ENCODE measurements at regions not wholly inside any gene's neighbourhood (a gene's known extent, or its start where the extent isn't known, plus 50 kb on each side); places are given as distances from the start of the nearest gene placed in this dataset.

DNA sequence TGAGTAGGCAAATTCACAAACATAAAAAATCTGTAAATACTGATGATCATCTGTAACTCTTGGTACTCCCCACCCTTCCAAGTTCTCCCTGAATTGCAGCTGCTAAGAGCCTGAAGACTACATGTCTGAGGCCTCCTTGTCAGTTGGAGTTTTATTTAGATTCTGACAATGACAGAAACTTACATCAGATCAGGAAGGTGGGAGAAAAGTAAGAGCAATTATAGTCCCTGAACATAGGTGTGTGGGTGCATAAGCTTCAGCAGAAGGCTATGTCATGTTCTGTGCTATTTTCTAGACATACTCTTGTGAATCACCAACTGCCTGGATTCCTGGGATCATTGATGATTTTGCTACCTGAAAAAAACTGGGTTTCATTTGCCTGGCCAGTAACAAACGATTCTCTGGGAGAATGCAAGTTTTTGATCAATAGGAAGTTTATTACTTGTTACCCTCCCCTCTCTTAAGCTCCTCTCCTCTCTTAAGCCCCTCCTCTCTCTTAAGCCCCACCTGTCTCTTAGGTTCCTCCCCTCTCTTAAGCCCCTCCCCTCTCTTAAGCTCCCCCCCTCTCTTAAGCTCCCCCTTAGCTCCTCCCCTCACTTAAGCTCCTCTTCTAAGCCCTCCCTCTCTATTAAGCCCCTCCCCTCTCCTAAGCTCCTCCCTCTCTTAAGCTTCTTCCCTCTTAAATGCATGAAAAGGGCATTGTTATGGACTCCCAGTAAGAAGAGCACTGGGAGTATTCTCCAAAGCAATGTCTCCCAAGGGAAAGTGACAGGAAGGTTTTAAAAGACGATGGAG is 1183.4 kb upstream of the AUTS2 start:
- DNase-seq = no peak

DNA sequence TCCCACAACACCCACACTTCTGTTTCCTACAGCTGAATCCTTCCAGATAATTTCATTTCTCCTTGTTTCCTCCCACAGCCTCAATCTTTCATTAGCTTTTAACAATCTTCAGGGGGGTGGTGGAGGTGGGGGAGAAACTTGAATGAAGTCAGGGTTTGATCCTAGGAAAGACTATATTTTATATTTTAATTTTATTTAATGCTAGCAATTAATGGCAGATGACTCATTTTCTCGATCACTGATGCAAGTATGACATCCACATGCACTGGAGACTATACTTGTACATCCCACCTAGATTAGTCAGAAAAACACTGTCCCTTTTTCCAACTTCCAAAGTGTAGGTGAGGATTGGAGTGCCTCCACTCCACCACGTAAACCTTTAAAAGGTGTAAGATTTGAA is 1181.3 kb upstream of the AUTS2 start:
- DNase-seq = no peak

DNA sequence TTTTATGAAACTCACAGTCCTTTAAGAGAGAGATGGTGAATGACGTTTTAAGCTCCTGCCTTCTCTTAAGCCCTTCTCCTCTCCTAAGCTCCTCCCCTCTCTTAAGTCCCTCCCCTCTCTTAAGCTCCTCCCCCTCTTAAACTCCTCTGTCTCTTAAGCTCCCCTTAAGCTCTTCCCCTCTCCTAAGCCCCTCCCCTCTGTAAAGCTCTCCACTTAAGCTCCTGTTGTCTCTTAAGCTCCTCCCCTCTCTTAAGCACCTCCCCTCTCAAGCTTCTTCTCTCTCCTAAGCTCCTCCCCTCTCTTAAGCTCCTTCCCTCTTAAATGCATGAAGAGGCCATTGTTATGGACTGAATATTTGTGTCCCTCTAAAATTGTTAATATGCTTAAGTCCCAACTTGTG is 1180.6 kb upstream of the AUTS2 start:
- DNase-seq = no peak

DNA sequence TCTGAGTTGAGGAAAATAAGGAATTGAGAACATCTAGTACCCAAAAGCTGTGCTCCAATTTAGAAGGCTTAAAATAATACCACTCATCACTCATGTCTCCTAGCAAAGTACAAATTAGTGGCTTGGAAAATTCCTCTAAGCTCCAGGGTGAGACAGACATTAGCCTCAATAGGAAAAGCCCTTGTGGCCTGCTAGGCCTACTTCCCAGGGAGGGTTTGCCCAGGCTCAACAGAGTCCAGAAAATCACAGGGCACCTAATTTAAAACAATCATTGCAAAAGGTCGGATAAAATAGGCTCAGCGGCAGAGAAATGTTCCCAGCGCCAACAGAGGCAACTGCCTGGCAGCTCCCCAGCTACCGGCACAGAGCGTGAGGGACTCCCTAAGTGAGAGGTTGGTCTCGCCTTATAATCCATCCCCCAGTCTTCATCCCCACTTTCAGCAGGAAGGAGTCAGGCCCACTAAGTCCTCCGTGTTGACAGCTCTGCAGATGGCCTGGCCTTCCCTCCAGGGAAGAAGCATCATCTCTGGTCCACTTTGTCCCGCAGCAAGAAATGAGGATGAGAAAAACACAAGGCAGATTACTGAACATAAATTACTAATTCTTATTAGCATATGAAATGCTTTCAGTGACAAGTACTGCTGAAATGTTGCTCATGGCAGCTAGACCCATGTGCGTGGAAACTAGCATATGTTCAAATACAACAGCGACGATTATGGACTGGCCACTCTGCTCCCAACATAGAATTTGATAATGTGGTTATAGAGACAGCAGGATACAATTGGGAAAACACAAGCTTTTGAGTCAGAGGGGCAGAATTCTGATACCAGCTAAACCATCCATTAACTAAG is 1177.7 kb upstream of the AUTS2 start:
- no peak for DNase-seq

DNA sequence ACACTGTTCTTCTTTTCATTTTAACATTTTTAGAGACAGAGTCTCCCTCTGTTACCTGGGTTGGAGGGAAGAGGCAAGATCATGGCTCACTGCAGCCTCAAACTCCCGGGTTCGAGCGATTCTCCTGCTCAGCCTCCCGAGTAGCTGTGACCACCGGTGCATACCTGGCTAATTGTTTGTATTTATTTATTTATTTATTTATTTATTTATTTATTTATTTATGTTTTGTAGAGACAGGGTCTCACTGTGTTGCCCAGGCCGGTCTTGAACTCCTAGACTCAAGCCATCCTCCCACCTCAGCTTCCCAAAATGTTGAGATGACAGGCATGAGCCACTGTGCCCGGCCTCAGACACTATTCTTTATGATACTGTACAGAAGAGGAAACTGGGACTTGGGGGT is 1176.6 kb upstream of the AUTS2 start:
- no peak for DNase-seq

DNA sequence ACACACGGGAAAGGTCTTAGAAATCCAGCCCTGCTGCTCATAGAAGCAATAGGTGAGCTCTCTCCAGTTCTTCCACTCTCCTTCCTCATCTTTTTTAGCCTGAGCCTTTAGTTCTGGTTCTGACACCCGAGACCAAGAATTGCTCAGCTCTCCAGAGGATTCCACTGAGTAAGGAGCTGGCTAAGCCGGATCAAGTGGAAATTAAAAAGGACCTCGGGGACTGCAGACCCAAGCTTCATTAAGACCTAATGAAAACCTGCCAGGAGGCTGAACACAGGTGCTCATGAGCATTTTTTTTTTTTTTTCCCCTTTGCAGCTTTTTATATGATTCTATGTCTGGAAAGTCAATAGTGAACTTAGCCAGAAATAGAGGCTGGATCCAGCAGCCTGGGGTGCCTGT is 1176.0 kb upstream of the AUTS2 start:
- no peak for DNase-seq

DNA sequence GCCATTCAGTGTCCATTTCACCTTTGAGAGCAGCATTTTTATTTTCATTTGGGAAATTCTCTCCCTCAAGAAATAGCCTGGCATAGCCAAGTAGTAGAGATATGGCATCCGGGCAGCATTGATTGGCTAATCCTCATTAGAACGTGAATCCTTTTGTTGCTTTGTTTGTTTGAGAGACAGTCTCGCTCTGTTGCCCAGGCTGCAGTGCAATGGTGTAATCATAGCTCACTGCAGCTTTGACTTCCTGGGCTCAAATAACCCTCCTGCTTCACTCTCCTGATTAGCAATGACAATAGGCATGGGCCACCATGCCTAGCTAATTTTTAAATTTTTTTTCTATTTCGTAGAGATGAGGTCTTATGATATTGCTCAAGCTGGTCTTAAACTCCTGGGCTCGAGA is 1174.9 kb upstream of the AUTS2 start:
- DNase-seq = no peak

DNA sequence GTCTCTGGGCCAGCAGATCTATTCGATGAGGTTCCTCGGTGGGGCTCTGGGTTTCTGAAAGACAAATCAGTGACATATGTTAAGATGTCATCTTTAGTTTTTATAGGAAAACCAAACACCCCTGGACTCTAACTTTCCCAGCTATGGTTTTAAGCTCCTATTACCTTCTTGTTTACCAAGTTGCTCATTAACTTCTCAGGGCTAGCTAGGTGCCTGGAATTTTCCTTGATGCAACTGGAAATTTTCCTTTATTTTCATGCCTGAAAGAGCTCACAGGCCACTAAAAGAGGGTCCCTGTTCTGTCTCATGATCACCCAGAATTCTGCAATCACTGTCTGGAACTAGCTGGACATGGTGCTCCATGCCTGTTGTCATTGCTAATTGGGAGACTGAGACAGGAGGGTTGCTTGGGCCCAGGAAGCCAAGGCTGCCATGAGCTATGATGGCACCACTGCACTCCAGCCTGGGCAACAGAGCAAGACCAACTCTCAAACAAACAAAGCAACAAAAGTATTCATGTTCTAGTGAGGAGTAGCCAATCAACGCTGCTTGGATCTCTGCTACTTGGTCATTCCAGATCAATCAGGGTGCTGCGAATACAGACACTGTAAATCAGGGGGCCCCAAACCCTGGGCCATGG is 1173.5 kb upstream of the AUTS2 start:
- no peak for DNase-seq

DNA sequence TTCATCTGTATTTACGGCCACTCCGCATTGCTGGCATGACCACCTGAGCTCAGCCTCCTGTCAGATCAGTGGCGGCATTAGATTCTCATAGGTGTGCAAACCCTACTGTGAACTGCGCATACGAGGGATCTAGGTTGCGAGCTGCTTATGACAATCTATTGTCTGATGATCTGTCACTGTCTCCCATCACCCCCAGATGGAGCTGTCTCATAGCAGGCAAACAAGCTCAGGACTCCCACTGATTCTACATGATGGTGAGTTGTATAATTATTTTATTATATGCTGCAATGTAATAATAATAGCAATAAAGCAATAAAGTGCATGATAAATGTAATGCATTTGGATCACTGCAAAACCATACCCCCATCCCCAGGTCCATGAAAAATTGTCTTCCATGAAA is 1172.9 kb upstream of the AUTS2 start:
- no peak for DNase-seq

DNA sequence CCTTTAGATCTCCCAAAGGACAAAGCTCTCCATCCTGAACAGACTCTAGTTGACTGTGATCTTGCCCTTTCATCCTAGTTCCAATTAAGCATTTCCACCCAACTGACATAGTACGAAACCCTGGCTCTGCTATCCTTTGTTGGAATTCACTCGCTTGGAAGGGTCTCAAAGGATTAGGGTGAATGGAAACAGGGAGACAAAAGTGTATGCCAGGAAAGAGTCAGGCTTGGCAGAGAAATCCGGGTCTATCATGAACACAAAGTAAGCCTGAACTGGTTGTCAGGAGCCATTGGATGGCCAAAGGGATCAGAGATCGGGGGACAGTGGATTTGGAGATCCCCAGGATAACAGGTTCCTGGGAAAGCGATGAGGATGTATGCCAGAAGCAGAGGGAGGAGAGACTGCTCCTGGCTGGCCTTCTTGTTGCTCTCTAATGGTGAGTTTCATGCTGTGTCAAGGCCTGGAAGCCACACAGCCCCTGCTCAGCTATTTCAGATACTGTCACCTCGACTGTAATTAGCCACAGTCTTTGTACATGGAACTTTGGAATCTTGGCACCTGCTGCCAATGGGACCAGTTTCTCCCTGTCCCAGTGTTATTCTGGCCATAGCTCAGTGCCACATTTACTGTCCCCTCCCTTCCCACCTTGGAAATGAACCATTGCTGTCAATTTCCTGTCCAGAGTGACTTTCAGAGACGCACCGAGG is 1168.7 kb upstream of the AUTS2 start:
- no peak for DNase-seq

DNA sequence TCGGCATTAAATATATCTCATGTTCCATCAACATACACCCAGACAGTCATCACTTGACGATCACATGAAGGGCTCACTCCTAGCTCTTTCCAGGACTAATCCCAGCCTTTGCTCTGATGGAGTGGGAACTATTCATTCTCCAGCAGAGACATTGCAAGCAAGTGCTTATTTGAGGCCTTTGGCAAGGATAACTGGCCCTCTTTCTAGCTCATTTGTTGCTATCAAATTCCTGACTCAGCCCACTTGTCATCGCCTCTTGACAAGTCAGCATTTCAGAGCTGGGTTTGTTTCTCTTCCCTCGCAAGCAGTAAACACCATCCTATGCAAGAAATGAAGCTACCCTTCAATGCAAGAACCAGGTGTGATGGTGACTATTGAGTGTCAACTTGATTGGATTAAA is 1165.7 kb upstream of the AUTS2 start:
- no peak for DNase-seq

DNA sequence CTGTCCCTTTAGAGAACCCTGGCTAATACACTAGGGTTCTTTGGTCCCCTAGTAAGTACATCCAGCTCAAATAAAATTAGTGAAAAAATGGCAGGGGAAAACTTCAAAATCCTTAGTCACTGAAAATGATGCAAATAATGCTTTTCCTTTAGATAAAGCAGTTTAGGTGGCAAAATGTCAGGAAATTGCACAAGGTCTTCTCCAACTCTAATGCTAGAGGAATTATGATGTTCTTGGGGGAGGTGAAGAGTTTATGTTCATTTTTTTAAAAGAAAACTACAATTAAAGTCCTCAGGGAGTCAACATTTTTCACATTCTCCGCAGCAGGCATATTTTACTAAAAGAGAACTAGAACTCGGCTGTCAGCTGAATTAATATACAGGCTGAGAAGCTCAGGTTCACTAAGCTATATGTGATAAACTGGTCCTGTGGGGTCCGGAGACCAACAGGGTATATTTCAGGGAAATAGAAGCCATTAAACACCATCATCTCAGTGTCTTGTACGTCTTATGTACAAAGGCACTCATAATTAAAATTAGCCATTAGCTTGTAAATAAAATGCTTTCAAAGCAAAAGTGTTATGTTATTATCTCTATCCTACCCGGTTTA is 1164.7 kb upstream of the AUTS2 start:
- no peak for DNase-seq

DNA sequence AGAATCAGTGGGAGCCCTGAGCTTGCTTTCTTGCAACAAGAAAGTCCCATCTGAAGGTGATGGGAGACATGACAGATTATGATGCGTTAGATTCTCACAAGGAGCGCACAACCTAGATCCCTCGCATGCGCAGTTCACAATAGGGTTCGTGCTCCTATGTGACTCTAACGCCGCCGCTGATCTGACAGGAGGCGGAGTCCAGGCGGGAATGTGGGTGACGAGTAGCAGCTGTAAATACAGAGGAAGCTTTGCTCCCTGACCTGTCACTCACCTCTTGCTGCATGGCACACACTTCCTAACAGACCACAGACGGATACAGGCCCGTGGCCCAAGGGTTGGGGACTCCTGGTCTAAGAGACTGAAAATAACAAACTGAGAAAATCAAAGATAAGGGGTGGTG is 1163.4 kb upstream of the AUTS2 start:
- no peak for DNase-seq

DNA sequence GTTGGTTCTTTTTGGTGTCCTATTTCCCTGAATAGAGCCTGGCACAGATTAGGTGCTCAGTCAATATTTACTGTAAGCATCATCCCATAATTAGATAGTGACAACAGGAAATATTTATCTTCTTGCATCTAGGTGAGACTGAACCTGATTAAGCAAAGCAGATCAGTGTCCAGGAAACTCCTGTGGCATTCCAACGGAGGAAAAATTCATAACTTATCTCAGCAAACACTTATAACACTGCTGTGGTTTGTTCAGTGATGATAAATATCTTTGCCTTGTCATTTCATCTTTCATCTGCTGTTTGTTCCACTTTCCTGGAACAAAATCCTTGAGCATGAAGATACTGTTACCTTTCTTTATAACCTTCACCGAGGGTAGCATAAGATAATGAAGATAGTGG is 1160.3 kb upstream of the AUTS2 start:
- no peak for DNase-seq

DNA sequence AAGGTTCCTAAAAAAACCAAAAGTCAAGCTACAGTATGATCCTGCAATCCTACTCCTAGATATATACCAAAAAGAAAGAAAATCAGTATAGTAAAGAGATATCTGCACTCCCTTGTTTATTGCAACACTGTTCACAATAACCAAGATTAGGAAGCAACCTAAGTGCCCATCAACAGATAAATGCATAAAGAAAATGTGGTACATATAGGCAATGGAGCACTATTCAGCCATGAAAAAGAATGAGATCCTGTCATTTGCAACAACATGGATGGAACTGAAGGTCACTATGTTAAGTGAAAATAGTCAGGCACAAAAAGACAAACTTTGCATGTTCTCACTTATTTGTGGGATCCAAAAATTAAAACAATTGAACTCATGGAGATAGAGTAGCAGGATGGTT is 1159.5 kb upstream of the AUTS2 start:
- no peak for DNase-seq

DNA sequence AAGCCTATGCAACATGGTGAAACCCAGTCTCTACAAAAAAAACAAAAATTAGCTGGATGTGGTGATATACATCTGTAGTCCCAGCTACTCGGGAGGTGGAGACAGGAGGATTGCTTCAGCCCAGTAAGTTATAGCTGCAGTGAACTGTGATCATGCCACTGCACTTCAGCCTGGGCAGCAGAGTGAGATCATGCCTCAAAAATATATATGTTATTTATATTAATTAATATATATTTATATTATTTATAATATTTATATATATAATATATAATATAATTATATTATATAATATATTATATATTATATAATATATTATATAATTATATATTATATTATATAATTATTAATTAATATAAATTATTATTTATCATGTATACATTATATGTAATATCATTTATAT is 1158.4 kb upstream of the AUTS2 start:
- DNase-seq = no peak

DNA sequence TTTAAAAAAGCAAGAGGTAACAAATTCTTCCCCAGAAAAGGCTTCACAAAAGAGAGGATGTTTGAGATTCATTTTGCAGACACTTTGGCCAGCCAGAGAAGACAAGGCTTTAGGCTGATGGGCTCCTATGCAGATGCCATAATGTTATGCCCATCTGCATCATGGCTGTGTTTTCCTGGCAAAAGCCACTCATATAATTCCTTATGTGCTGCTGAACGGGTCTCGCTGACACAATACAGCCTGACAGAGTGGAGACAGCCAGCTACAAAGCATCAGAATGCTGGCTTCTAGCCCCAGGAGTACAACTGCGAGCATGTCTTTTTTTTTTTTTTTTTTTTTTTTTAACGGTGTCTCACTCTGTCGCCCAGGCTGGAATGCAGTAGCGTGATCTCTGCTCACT is 1157.4 kb upstream of the AUTS2 start:
- no peak for DNase-seq

DNA sequence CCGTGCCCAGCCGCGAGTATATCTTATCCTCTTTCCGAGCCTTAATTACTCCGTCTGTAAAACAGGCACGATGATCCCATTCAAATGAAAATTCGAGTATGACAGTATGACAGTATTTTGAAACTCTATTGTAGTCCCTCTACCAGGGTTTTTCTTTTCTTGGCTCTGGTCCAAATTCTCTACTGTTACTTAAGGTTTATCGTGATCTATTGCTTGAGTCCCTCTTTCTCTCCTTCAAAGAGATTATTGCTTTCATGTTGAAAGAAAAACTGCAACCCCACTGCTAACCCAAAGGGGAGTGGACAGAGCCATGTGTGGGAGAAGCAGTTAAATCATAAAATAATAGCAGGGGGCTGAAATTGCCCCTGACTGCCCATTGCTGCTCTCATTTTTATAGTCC is 1156.6 kb upstream of the AUTS2 start:
- no peak for DNase-seq

DNA sequence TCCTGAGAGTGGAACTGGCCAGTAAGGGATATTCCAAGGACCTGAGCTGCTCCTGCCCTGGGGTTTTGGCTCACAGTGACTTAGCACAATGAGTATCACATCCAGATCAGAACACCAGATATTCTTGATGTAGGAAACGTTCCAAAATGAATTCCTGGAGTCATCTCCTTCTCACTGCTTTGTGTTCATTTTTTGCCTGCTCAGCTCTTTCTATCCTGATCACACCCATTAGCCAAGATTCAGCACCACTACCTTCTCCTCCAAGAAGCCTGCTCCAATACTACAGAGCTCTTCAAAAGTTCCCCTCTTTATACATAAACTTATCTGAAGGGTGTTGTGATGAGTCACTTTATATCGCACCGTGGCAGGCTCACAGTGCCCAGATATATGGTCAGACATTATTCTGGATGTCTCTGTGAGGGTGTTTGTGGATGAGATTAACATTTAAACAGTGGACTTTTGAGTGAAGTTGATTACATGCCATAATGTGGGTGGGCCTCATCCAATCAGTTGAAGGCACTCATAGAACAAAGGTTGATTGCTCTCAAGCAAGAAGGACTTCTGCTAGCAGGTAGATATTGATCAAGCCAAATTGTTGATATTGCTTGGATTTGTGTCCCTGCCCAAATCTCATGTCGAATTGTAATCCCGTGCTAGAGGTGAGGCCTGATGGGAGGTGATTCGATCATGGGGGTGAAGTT is 1155.2 kb upstream of the AUTS2 start:
- no peak for DNase-seq

DNA sequence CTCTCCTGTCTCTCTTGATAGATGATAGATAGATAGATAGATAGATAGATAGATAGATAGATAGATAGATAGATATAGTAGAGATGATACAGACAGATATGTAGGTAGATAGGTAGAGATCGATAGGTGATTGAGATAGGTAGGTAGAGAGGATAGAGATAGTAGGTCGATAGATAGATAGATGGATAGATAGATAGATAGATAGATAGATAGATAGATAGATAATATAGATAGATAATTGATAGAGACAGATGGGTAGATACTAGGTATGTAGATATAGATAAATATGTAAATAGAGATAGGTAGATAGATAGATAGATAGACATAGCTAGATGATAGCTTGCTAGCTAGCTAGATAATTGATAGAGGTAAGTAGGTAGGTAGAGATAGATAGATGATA is 1154.2 kb upstream of the AUTS2 start:
- no peak for DNase-seq

DNA sequence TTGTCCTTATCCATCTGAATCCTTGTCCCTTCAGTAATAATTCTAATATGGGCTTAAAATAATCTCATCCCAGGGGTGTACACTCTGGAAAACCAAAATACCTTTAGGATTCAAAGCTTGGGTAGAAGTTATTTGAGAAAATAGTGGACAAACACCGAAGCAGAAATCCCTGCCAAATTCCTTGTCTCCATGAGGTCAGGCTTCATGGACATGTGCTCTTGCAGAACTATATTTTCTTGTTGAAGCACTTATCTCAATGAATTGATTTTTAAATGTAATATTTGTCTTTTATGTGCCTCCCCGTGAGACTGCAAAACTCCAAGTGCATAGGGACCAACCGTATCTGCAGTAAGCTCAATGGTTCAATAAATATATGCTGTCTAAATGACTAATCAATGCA is 1153.3 kb upstream of the AUTS2 start:
- no peak for DNase-seq

DNA sequence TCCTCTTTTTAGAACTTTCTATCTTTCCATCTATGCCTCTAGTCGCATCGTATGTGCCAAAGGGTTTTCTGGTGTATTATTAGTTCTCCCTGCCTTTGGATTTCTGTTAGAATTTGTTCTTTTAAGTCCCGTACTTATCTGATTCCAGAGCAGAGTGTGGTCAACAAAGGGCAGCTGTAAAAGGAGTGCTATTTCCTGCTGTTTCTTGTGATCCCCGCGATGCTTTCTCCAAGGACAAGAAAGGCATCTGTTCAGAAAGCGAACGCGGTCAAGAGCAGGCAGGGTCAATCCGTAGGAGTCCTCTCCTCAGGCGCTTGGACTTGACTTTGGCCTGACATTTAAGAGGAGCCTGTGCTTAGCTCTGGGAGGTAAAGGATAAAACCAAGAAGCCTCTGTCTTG is 1152.1 kb upstream of the AUTS2 start:
- no peak for DNase-seq

Data from inflammatory macrophage treated with lipopolysaccharide for 1 hour (primary cell).